A673 (cell line): ENCODE measurements at regions not wholly inside any gene's neighbourhood (a gene's known extent, or its start where the extent isn't known, plus 50 kb on each side); places are given as distances from the start of the nearest gene placed in this dataset.
A peak's percentile ranks its signal among the peaks of the same experiment; 100 is the strongest.

Source experiments
- BruUV-seq: library from RNA; stranded (reverse); fragments of 400-500 nt; replicated peaks from 2 replicates; lab custom pipeline; 2021; lab: Mats Ljungman, UMichigan
- CTCF ChIA-PET: fragments of 300-600 bp; sonication (Branson Sonifier 250); formaldehyde crosslinking; loops from one replicate; lab custom pipeline; 2022; ENCODE audit warnings: antibody characterized with exemption; lab: Charles Lee
- POLR2A ChIA-PET: fragments of 300-600 bp; sonication (Branson Sonifier 250); formaldehyde crosslinking; loops from one replicate; lab custom pipeline; 2022; ENCODE audit warnings: antibody characterized with exemption; ENCODE audit not compliant: low non-redundant PET; lab: Charles Lee
- DNase-seq: peaks from one replicate; pipeline ENCODE4 v3.0.0-alpha.2; 2015; ENCODE audit warnings: low spot score
- H3K27ac ChIP-seq: fragments of 200-600 bp; sonication (generic); 2 replicates; pipeline ENCODE4 v1.5.1; 2016; ENCODE audit warnings: mixed run types, low read depth, mild to moderate bottlenecking, mixed read lengths, antibody characterized with exemption, low read length; ENCODE audit not compliant: poor library complexity, severe bottlenecking
- H3K27me3 ChIP-seq: fragments of 200-600 bp; sonication (generic); replicated peaks from 2 replicates; pipeline ENCODE4 v1.6.1; 2017; ENCODE audit warnings: mixed run types, low read depth, mild to moderate bottlenecking, mixed read lengths, antibody characterized with exemption, low read length; ENCODE audit not compliant: insufficient read depth, poor library complexity
- H3K36me3 ChIP-seq: fragments of 200-600 bp; sonication (generic); 2 replicates; pipeline ENCODE4 v1.6.1; 2016; ENCODE audit warnings: mixed run types, mild to moderate bottlenecking, mixed read lengths, antibody characterized with exemption, low read length; ENCODE audit not compliant: insufficient read depth, poor library complexity, severe bottlenecking
- H3K4me1 ChIP-seq: fragments of 200-600 bp; sonication (generic); 2 replicates; pipeline ENCODE4 v1.6.1; 2017; ENCODE audit warnings: mixed run types, mild to moderate bottlenecking, mixed read lengths, antibody characterized with exemption, low read length; ENCODE audit not compliant: insufficient read depth, poor library complexity, severe bottlenecking
- H3K4me3 ChIP-seq: fragments of 200-600 bp; sonication (generic); 2 replicates; pipeline ENCODE4 v1.5.1; 2016; ENCODE audit warnings: low read depth, mixed run types, mild to moderate bottlenecking, mixed read lengths, low read length; ENCODE audit not compliant: poor library complexity, severe bottlenecking
- H3K9me3 ChIP-seq: fragments of 200-600 bp; sonication (generic); 2 replicates; pipeline ENCODE4 v1.6.1; 2016; ENCODE audit warnings: mixed run types, low read depth, mild to moderate bottlenecking, mixed read lengths, antibody characterized with exemption, low read length; ENCODE audit not compliant: poor library complexity, severe bottlenecking
- EZH2 ChIP-seq: fragments of 200-600 bp; sonication (generic); IDR thresholded peaks from 2 replicates; pipeline ENCODE4 v1.6.1; 2017; ENCODE audit warnings: borderline replicate concordance, low read depth, mild to moderate bottlenecking, mixed read lengths, antibody characterized with exemption, low read length; ENCODE audit not compliant: poor library complexity, severe bottlenecking
- intact Hi-C: fragments of 100-400 bp; cut with micrococcal nuclease; formaldehyde crosslinking; loops from one replicate; pipeline ENCODE4 v1.10.0; 2022; ENCODE audit not compliant: unreplicated experiment
- TF ChIP-seq, protein P1 (sequence below): fragments of 300-800, 200-600 bp; sonication (generic); conservative IDR thresholded peaks from 2 replicates; pipeline ENCODE4 v1.5.1; 2017; ENCODE audit warnings: low read depth, mild to moderate bottlenecking, antibody characterized with exemption, low read length, moderate library complexity, mixed read lengths

DNA sequence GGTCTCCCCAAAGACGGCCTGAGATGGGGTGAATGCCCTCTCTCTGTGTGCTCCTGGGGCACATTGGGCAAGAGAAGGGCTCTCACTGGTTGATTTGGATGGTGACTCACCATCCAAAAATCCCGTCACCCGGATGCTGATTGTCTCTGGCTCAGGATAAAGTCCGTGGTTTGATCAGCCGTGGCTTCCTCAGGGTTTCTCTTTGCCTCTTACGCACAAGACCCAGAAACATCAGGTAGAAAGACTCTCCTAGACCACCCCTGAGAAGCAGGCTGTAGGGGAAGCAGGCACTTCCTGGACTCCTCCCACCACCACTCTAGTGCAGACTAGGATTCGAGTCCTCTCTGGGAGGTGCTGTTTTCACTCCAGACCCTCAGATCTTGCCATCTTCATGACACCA is 176.1 kb upstream of the NCAM1 start:
- ChIA-PET CTCF (interaction anchor here (1.1 kb wide), 1 partner anchor 13 kb away, joined by 3 read pairs; no protein-coding TSS in a partner anchor), POLR2A (no interaction called here)
- no peak overlapping the region for H3K27ac ChIP-seq
- DNase-seq: peak; percentile 82
- H3K4me3 ChIP-seq: peak overlapping the region; percentile 40
- no peaks in the 10 kb centered on the region for H3K9me3 ChIP-seq
- H3K36me3 ChIP-seq: no peaks in the 10 kb centered on the region
- H3K4me1 ChIP-seq: peaks cover 20% of the 10 kb centered on the region
- intact Hi-C loops: no loop called here
- TF ChIP-seq, protein P1, sequence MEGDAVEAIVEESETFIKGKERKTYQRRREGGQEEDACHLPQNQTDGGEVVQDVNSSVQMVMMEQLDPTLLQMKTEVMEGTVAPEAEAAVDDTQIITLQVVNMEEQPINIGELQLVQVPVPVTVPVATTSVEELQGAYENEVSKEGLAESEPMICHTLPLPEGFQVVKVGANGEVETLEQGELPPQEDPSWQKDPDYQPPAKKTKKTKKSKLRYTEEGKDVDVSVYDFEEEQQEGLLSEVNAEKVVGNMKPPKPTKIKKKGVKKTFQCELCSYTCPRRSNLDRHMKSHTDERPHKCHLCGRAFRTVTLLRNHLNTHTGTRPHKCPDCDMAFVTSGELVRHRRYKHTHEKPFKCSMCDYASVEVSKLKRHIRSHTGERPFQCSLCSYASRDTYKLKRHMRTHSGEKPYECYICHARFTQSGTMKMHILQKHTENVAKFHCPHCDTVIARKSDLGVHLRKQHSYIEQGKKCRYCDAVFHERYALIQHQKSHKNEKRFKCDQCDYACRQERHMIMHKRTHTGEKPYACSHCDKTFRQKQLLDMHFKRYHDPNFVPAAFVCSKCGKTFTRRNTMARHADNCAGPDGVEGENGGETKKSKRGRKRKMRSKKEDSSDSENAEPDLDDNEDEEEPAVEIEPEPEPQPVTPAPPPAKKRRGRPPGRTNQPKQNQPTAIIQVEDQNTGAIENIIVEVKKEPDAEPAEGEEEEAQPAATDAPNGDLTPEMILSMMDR: no peak
- TF ChIP-seq EZH2: no peak
- H3K27me3 ChIP-seq: no peaks in the 10 kb centered on the region
- BruUV-seq: no TSS peak

DNA sequence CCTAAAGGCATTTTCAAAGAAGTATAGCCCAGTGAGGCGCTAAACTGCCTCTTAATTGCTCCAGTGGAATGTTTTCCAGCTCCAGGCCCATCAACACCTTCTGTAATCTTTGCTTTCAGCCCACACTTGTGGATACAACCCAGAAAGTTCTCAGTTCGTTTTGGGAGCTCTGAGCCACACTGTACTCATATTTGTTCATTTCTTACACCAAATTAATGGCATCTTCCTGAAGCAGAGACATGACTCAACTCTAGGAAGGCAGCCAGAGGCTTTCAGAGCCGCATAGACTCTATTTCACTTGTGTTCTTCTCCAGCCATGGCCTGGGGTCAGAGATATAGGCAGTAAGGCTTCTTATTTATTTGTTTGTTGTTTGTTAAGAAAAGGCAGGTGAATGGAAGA is 175.5 kb upstream of the NCAM1 start:
- ChIA-PET POLR2A (no interaction called here), CTCF (no interaction called here)
- no peak overlapping the region for H3K4me3 ChIP-seq
- intact Hi-C loops: no loop called here
- H3K36me3 ChIP-seq: no peaks in the 10 kb centered on the region
- no TSS peak for BruUV-seq
- TF ChIP-seq EZH2: no peak
- TF ChIP-seq, protein P1: no peak
- H3K27me3 ChIP-seq: no peaks in the 10 kb centered on the region
- H3K9me3 ChIP-seq: no peaks in the 10 kb centered on the region
- no peak for DNase-seq
- H3K27ac ChIP-seq: no peak overlapping the region
- H3K4me1 ChIP-seq: peaks cover 20% of the 10 kb centered on the region

DNA sequence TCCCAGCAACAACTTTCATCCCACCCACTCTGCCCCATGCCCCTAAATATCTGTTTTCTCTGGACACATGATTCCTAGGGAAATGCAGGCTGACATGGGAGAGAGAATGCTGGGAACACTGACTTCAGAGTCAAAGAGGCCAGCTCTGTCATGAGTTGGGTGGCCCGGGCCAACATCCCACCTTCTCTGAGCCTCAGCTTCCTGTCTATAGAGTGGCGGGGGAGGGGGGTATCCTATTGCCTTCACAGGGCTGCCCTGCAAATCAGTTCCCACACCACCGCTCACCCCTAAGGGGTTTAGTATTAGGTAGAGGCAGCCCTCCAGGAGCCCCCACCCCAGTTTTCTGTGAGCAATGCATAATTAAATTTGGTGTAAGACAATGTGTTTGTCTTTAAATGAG is 175.0 kb upstream of the NCAM1 start:
- Histone ChIP-seq H3K27me3 (no peaks in the 10 kb centered on the region), H3K27ac (no peak overlapping the region), H3K4me1 (peaks cover 20% of the 10 kb centered on the region), H3K4me3 (no peak overlapping the region), H3K36me3 (no peaks in the 10 kb centered on the region), H3K9me3 (no peaks in the 10 kb centered on the region)
- intact Hi-C loops: no loop called here
- ChIA-PET POLR2A (no interaction called here), CTCF (no interaction called here)
- no peak for DNase-seq
- no TSS peak for BruUV-seq
- TF ChIP-seq, protein P1: no peak
- TF ChIP-seq EZH2: no peak
